MM.1S (cell line): ENCODE measurements at regions not wholly inside any gene's neighbourhood (a gene's known extent, or its start where the extent isn't known, plus 50 kb on each side); places are given as distances from the start of the nearest gene placed in this dataset.

Source experiments
- EZH2 ChIP-seq: fragments of 300-600 bp; sonication (generic); optimal IDR thresholded peaks from 2 replicates; pipeline ENCODE3; 2017; ENCODE audit warnings: low read depth, mild to moderate bottlenecking, antibody characterized with exemption, low read length, mixed read lengths
- TF ChIP-seq, protein P1 (sequence below): fragments of 300-600 bp; sonication (generic); IDR thresholded peaks from 2 replicates; pipeline ENCODE4 v1.5.1; 2016; ENCODE audit warnings: antibody characterized with exemption, low read length, mixed read lengths

DNA sequence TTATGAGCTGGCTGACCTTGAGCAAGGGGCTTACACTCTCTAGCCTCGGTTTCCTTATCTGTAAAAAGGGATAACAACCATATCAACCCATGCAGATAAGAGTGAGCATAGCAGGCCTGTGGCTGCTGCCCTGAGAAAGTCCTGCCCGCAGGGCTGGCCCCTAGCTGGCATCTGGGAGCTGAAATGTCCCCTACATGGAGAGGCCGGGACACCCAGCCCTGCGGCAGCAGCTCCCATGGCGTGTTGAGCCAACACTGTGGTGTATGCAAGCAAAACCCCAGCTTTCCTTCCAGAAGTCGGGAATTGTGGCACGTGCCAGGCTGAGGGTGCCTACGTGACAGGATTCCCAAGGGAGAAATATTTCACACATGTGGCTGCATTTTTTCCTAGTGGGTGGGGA, 358.9 kb downstream of the CTTN start:
- TF ChIP-seq EZH2 = no peak
- TF ChIP-seq, protein P1, sequence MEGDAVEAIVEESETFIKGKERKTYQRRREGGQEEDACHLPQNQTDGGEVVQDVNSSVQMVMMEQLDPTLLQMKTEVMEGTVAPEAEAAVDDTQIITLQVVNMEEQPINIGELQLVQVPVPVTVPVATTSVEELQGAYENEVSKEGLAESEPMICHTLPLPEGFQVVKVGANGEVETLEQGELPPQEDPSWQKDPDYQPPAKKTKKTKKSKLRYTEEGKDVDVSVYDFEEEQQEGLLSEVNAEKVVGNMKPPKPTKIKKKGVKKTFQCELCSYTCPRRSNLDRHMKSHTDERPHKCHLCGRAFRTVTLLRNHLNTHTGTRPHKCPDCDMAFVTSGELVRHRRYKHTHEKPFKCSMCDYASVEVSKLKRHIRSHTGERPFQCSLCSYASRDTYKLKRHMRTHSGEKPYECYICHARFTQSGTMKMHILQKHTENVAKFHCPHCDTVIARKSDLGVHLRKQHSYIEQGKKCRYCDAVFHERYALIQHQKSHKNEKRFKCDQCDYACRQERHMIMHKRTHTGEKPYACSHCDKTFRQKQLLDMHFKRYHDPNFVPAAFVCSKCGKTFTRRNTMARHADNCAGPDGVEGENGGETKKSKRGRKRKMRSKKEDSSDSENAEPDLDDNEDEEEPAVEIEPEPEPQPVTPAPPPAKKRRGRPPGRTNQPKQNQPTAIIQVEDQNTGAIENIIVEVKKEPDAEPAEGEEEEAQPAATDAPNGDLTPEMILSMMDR = no peak
